Thoracic aorta (tissue), 2 donors: ENCODE measurements at regions not wholly inside any gene's neighbourhood (a gene's known extent, or its start where the extent isn't known, plus 50 kb on each side); places are given as distances from the start of the nearest gene placed in this dataset.

Experiments
- ATAC-seq: fragments of 150-250 bp; one replicate; pipeline ENCODE4 v1.8.0; 2017; ENCODE audit warnings: low read depth; ENCODE audit not compliant: insufficient number of reproducible peaks, low FRiP score
- DNase-seq: peaks from one replicate; pipeline ENCODE4 v3.0.0-alpha.2; 2020; ENCODE audit warnings: low spot score
- H3K27ac ChIP-seq, 2 donors: fragments of 200-600 bp; sonication (generic); 1 replicate in 1 of 2; 2 replicates in 1 of 2; pipeline ENCODE4 v1.5.1; 2016; ENCODE audit warnings: mild to moderate bottlenecking in 2 of 2, moderate library complexity in 2 of 2
- H3K27me3 ChIP-seq: fragments of 200-600 bp; sonication (generic); replicated peaks from 2 replicates; pipeline ENCODE4 v1.6.0; 2016; ENCODE audit warnings: mild to moderate bottlenecking; ENCODE audit not compliant: insufficient read depth
- H3K36me3 ChIP-seq: fragments of 200-600 bp; sonication (generic); one replicate; pipeline ENCODE4 v1.5.1; 2016
- H3K4me1 ChIP-seq, 2 donors: fragments of 200-600 bp; sonication (generic); 1 replicate in 1 of 2; 2 replicates in 1 of 2; pipeline versions ENCODE4 v1.5.1 to v1.6.0; 2016; ENCODE audit warnings: low read depth in 2 of 2, mild to moderate bottlenecking in 1 of 2; ENCODE audit not compliant: control insufficient read depth in 1 of 2
- H3K4me3 ChIP-seq: fragments of 200-600 bp; sonication (generic); 2 replicates; pipeline ENCODE4 v1.5.1; 2016; ENCODE audit warnings: mild to moderate bottlenecking
- H3K9me3 ChIP-seq: fragments of 200-600 bp; sonication (generic); 2 replicates; pipeline ENCODE4 v1.5.1; 2016
- TF ChIP-seq, protein P1 (sequence below): fragments of 200-600 bp; sonication (generic); IDR thresholded peaks from one replicate; pipeline ENCODE4 v1.5.1; 2019; ENCODE audit warnings: antibody characterized with exemption

DNA sequence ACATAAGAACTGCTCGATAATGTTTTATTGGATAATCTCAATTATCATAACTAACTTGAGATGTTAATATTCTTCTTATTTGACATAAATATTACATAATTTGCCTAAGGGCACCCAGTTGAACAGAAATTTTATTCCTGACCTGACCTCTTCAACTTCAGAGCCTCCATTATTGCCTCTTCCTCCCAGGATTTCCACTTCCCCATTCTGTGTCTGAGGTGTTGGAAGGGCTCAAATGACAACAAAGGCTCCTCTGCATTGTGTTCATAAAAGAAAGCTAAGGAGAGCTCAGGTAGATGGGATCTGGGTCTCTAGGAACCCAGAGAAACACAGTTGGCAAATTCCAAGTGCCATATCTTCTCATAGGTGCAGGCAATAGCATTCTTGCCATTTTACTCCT lies 61.2 kb upstream of the ARHGAP20 start:
- peaks cover 14 to 19% of the 10 kb centered on the region in 2 donors for H3K4me1 ChIP-seq
- H3K36me3 ChIP-seq, result no peaks in the 10 kb centered on the region
- DNase-seq (no peak), ATAC-seq (no peak)
- no peaks in the 10 kb centered on the region for H3K9me3 ChIP-seq
- no peak overlapping the region for H3K27ac ChIP-seq
- H3K27me3 ChIP-seq, result no peaks in the 10 kb centered on the region
- TF ChIP-seq, protein P1, sequence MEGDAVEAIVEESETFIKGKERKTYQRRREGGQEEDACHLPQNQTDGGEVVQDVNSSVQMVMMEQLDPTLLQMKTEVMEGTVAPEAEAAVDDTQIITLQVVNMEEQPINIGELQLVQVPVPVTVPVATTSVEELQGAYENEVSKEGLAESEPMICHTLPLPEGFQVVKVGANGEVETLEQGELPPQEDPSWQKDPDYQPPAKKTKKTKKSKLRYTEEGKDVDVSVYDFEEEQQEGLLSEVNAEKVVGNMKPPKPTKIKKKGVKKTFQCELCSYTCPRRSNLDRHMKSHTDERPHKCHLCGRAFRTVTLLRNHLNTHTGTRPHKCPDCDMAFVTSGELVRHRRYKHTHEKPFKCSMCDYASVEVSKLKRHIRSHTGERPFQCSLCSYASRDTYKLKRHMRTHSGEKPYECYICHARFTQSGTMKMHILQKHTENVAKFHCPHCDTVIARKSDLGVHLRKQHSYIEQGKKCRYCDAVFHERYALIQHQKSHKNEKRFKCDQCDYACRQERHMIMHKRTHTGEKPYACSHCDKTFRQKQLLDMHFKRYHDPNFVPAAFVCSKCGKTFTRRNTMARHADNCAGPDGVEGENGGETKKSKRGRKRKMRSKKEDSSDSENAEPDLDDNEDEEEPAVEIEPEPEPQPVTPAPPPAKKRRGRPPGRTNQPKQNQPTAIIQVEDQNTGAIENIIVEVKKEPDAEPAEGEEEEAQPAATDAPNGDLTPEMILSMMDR, result no peak
- no peak overlapping the region for H3K4me3 ChIP-seq

DNA sequence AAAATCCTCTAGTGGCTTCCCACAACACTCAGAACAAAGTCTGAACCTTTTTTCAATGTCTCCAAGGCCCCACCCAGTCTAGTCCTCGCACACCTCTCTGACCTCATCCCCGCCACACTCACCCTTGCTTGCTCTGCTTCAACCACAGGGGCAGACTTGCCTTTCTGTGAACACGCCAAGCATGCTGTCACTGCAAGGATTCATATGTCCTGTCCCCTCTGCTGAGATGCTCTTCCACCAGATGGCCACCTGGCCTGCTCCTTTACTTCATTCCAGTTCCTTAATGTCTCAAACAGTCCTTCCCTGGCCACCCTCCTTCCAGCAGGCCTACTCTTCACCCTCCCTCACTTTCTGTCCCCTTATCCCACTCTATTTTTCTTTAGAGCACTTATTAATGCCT lies 60.6 kb upstream of the ARHGAP20 start:
- Histone ChIP-seq H3K4me3 (no peak overlapping the region), H3K27ac (no peak overlapping the region), H3K9me3 (no peaks in the 10 kb centered on the region), H3K36me3 (no peaks in the 10 kb centered on the region), H3K27me3 (no peaks in the 10 kb centered on the region), H3K4me1 (peaks cover 8 to 13% of the 10 kb centered on the region in 2 donors)
- TF ChIP-seq, protein P1, result no peak
- DNase-seq, result no peak
- ATAC-seq, result no peak

DNA sequence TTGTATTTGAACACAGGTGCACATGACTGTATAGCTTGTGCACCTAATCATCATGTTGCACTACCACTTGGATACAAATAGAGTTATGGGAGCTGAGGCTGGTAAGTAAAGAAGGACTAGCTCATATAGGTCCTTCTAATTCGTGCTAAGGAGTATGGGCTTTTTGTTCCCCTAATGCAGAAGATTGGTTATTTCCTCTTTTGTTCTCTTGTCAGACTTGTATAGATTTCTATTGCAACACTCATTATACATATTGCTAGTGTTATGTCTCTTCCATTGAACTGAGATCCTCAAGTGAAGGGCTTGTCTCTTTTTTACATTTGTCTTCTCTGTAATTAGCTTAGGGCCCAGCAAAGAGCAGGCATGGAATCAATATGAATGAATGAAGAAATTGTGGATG lies 54.1 kb upstream of the ARHGAP20 start:
- ATAC-seq, result no peak
- Histone ChIP-seq H3K4me3 (no peak overlapping the region), H3K27ac (no peak overlapping the region), H3K27me3 (no peaks in the 10 kb centered on the region), H3K4me1 (peaks cover 8 to 24% of the 10 kb centered on the region in 2 donors), H3K36me3 (no peaks in the 10 kb centered on the region), H3K9me3 (no peaks in the 10 kb centered on the region)
- DNase-seq, result no peak
- TF ChIP-seq, protein P1, result no peak

DNA sequence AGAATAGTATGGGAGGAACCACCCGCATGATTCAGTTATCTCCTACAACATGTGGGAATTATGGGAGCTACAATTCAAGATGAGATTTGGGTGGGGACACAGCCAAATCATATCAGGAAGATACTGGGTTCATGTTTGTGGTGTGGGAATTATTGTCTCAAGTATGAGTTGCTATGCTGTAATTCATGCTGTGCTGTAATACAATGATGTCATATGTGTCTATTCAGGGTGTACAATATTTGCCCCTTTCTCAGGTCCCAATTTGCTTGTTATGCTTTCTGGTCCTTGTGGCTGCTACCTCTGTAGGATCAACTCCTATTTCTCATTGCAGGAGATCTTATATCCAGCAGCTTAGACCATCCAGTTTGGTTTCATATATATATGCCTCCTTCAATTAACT lies 52.2 kb upstream of the ARHGAP20 start:
- TF ChIP-seq, protein P1, result no peak

DNA sequence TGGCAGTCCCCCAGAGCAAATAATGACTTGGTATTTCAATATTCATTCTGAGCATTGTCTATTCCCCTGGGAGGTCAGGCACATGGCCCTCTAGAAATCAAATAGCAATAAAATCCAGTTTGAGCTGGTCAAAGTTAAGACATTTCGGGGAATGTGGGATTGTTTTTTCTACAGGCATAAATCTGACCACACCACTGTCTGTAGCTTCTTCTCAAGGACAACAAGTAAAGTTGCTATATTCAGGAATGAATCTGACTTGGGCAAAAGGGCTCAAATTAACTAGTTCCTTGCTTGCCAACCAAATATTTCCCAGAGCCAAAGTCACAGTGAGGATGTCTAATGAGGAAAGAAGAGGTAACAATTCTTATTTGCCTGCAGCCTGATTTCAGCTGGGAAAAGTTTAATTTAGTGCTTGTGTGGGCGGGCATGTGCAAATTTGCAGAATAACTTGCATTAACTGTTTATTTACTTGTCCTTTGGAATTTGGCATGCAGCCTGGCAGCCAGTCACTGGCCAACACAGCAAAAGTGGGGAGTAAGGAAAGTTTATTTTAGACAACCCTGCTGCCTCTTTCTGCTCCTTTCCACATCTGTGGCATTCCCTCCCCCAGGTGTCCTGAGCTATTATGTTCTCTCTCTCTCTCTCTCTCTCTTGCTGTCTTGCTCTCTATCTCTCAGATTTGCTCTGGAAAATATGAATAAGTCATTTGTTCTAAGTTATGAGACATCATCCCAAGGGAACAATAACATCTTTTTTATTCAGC lies 51.2 kb upstream of the ARHGAP20 start:
- DNase-seq (no peak), ATAC-seq (no peak)
- no peak overlapping the region for H3K4me3 ChIP-seq
- peak overlapping the region in 1 of 2 donors; percentile 19 for H3K27ac ChIP-seq
- TF ChIP-seq, protein P1, result no peak
- no peaks in the 10 kb centered on the region for H3K27me3 ChIP-seq
- H3K9me3 ChIP-seq, result no peaks in the 10 kb centered on the region
- peaks cover 10 to 29% of the 10 kb centered on the region in 2 donors for H3K4me1 ChIP-seq
- no peaks in the 10 kb centered on the region for H3K36me3 ChIP-seq

More for the DNA sequence above, 52.2 kb upstream of the ARHGAP20 start:
- H3K27me3 ChIP-seq, result no peaks in the 10 kb centered on the region
- peaks cover 10 to 26% of the 10 kb centered on the region in 2 donors for H3K4me1 ChIP-seq
- ATAC-seq (no peak), DNase-seq (no peak)
- H3K4me3 ChIP-seq, result no peak overlapping the region
- H3K36me3 ChIP-seq, result no peaks in the 10 kb centered on the region
- H3K9me3 ChIP-seq, result no peaks in the 10 kb centered on the region
- no peak overlapping the region for H3K27ac ChIP-seq
